ENCODE measurements at regions not wholly inside any gene's neighbourhood (a gene's known extent, or its start where the extent isn't known, plus 50 kb on each side); places are given as distances from the start of the nearest gene placed in this dataset.

DNA sequence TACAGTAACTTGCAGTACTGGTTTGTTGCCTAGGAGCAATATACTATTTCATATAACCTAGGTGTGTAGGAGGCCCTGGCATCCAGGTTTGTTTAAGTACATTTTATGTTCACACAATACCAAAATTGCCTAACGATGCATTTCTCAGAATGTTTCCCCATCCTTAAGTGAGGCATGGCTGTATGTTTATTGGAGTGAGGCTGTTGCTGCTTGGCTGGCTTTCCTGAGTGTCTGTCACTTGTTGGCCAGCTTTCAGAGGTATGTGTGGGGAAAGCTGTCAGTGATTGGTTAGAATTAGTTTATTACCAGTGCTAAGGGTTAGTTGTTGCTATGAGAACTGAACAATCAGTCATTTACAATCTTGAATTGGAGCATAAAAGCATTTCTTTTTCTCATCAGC lies 154.1 kb upstream of the CDH12 start:
- no peaks in the 10 kb centered on the region for H3K36me3 ChIP-seq (ENCODE audit: insufficient read depth, low read length)
- no peaks in the 10 kb centered on the region for H3K9me3 ChIP-seq (ENCODE audit: control insufficient read depth, insufficient read depth, low read length)
- H3K9ac ChIP-seq (ENCODE audit: low read depth, low read length), result no peak overlapping the region
- no peaks in the 10 kb centered on the region for H3K4me1 ChIP-seq (ENCODE audit: insufficient read depth, low read length)

DNA sequence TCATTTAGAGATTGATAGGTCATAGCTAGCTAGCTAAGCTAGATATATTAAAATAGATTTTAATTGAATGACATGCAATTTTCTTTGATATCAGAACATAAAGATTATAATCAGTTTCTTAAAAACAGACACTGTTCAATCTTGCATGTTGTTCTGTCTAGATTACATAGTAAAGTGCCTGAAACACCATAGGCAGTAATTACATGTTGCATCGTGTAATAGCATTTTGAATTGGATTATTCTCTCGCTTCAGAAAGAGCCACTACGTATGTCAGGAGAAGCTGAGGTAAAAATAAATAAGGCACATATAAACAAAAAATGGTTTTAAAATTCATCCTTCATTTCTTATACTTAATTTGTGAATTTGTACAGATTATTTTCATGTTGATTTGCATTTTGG lies 148.0 kb upstream of the CDH12 start:
- no peaks in the 10 kb centered on the region for H3K4me1 ChIP-seq (ENCODE audit: insufficient read depth, low read length)
- no peaks in the 10 kb centered on the region for H3K9me3 ChIP-seq (ENCODE audit: control insufficient read depth, insufficient read depth, low read length)
- no peaks in the 10 kb centered on the region for H3K36me3 ChIP-seq (ENCODE audit: insufficient read depth, low read length)
- no peak overlapping the region for H3K9ac ChIP-seq (ENCODE audit: low read depth, low read length)

DNA sequence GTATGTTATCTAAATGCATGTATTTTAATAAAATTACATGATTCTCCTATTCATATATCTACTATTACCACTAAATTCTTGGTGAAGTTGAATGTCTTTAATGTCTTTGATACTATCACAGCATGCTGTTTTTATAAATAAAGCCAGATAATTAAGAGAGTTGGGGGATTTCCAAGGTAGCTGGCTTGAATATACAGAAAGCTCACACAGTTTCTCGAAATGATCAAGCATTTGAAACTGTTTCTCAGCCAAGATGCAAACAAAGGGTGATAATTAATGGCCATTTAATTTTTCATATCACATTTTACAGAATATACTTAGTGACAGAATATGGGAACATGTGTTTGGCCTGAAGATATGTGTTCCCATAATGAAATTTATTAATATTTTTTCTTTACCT lies 145.6 kb upstream of the CDH12 start:
- Histone ChIP-seq H3K4me1 (ENCODE audit: insufficient read depth, low read length) (no peaks in the 10 kb centered on the region), H3K36me3 (ENCODE audit: insufficient read depth, low read length) (no peaks in the 10 kb centered on the region), H3K9ac (ENCODE audit: low read depth, low read length) (no peak overlapping the region), H3K9me3 (ENCODE audit: control insufficient read depth, insufficient read depth, low read length) (no peaks in the 10 kb centered on the region)

DNA sequence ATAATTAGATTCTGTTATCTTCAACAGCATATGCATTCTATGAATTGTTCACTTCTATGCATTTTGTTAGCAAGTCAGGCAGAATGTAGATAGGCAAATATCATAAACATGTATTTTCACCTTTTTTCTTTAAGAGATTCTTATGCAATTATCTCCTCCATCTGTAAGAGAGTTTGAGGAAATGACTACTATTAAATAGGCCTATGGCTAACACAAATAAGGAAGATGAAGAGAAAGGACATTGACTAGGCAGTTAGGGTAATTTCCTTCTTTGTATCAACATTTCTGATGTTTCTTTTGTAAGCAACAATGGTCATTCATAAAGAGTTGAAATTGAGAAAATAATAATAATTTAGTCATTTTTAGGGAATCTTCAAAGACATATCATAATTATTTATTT lies 145.2 kb upstream of the CDH12 start:
- Histone ChIP-seq H3K9me3 (ENCODE audit: control insufficient read depth, insufficient read depth, low read length) (no peaks in the 10 kb centered on the region), H3K9ac (ENCODE audit: low read depth, low read length) (no peak overlapping the region), H3K4me1 (ENCODE audit: insufficient read depth, low read length) (no peaks in the 10 kb centered on the region), H3K36me3 (ENCODE audit: insufficient read depth, low read length) (no peaks in the 10 kb centered on the region)

DNA sequence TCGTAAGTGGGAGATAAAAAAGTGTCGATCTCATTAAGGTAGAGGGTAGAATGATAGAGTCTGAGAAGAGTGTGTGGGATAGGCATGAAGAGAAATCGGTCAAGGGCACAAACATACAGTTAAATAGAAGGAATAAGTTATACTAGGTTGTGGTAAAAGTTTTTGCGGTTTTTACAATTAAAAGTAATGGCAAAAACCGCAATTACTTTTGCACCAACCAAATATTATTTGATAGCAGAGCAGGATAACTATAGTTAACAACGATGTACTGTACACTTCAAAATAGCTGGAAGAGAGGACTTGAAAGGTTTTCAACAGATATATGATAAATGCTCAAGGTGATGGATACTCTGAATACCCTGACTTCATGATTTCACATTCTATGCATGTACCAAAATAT lies 135.8 kb upstream of the CDH12 start:
- no peak overlapping the region for H3K9ac ChIP-seq (ENCODE audit: low read depth, low read length)
- H3K9me3 ChIP-seq (ENCODE audit: control insufficient read depth, insufficient read depth, low read length), result no peaks in the 10 kb centered on the region
- H3K4me1 ChIP-seq (ENCODE audit: insufficient read depth, low read length), result no peaks in the 10 kb centered on the region
- H3K36me3 ChIP-seq (ENCODE audit: insufficient read depth, low read length), result no peaks in the 10 kb centered on the region

DNA sequence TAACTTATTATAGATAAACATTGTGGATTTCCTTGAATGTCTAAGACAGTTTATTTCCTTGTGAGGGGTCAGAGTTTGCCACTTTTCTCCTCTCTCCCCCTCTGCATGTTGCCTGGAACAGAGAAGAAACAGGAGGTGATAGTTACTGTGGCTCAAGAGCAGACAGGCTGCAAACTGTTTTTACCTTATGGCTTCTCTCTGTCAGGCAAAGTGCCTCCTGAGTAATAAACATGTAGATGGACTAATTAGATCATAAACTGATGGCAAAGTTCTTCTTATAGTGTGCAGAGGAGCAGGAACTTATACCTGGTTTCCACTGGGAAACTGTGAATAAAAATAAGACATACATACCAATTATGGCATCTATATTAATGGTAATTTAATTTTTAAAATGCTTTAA lies 133.1 kb upstream of the CDH12 start:
- Histone ChIP-seq H3K36me3 (ENCODE audit: insufficient read depth, low read length) (no peaks in the 10 kb centered on the region), H3K4me1 (ENCODE audit: insufficient read depth, low read length) (no peaks in the 10 kb centered on the region), H3K9ac (ENCODE audit: low read depth, low read length) (no peak overlapping the region), H3K9me3 (ENCODE audit: control insufficient read depth, insufficient read depth, low read length) (no peaks in the 10 kb centered on the region)

DNA sequence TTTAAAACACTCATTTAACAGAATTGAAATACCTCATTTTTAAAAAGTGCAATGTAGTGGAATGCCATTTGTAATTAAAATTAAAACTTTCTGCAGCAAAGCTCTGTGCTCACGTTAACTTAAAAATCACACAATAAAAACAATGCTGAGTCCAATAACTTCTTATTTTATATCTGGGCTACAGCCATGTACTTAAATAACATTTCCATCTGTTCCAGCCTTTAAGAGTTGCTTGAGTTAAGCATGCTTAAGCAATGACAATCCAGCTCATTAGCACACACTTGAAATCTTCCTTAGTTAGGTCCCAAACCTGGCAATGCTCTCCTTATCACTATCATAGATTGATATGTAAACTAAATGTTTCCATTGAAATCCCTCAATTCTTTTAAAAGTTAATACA lies 132.3 kb upstream of the CDH12 start:
- H3K4me1 ChIP-seq (ENCODE audit: insufficient read depth, low read length), result no peaks in the 10 kb centered on the region

DNA sequence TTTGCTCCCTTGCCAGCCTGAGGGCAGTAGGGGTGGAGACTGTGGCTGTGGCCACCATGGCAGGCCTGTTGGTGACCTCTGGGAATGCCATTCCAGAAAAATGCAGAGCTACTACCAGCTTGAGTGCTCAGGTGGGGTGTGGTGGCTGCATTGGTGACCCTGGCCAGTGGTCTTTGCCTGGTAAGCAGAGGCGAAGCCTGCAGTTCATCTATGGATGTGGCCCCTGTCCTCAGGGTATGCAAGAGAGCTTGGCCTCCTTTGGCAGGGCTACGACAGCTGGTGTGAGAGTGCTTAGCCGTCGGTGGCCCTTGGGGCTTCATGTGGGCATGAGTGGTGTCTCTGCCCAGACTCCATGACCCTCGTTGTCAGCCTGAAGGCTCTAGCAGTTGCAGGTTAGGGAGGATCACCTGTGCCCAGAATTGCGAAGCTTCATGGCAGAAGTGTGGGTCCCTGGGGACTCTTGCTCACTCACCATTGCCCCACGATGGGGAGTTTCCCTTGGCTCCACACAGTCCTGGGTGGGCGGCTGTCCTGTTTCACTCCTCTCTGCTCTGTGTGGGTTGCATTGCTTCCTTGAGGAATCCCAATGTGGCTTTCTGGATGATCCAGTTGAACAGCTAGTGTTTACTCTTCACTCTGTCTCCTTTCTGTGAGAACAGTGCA lies 117.9 kb upstream of the CDH12 start:
- Histone ChIP-seq H3K9ac (ENCODE audit: low read depth, low read length) (no peak overlapping the region), H3K9me3 (ENCODE audit: control insufficient read depth, insufficient read depth, low read length) (peaks cover 4% of the 10 kb centered on the region; the same call in 1 of the 2 replicates), H3K36me3 (ENCODE audit: insufficient read depth, low read length) (no peaks in the 10 kb centered on the region), H3K4me1 (ENCODE audit: insufficient read depth, low read length) (no peaks in the 10 kb centered on the region)

More for the DNA sequence above, 132.3 kb upstream of the CDH12 start:
- Histone ChIP-seq H3K36me3 (ENCODE audit: insufficient read depth, low read length) (no peaks in the 10 kb centered on the region), H3K9ac (ENCODE audit: low read depth, low read length) (no peak overlapping the region), H3K9me3 (ENCODE audit: control insufficient read depth, insufficient read depth, low read length) (no peaks in the 10 kb centered on the region)

DNA sequence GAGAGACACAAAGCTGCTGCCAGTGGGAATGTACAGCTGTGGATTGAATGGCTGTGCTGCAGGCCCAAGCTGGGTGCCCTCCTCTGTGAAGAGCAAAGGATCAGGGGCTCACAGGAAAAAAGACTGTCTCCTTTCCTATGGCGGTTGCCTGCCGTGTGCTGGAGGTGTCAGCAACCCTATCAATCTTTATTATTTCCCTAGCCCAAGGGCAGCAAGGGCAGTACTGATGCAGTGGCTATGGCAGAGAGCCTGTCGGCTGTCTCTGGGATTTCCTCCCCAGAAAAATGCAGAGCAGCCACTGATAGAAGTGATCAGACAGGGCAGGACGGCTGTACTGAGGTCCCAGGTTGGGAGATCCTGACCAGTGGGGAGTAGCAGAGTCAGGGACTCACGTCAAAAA lies 117.3 kb upstream of the CDH12 start:
- Histone ChIP-seq H3K9me3 (ENCODE audit: control insufficient read depth, insufficient read depth, low read length) (peaks cover 4% of the 10 kb centered on the region; the same call in 1 of the 2 replicates), H3K9ac (ENCODE audit: low read depth, low read length) (no peak overlapping the region), H3K4me1 (ENCODE audit: insufficient read depth, low read length) (no peaks in the 10 kb centered on the region), H3K36me3 (ENCODE audit: insufficient read depth, low read length) (no peaks in the 10 kb centered on the region)

DNA sequence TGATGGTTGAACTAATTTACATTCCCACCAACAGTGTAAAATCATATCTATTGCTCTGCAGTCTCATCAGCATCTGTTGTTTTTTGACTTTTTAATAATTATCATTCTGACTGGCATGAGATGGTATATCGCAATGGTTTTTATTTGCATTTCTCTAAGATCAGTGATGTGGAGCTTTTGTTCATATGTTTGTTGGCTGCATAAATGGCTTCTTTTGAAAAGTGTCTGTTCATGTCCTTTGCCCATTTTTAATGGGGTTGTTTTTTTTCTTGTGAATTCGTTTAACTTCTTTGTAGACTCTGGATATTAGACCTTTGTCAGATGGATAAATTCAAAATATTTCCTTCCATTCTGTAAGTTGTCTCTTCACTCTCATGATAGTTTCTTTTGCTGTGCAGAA lies 115.2 kb upstream of the CDH12 start:
- Histone ChIP-seq H3K9ac (ENCODE audit: low read depth, low read length) (no peak overlapping the region), H3K4me1 (ENCODE audit: insufficient read depth, low read length) (no peaks in the 10 kb centered on the region), H3K9me3 (ENCODE audit: control insufficient read depth, insufficient read depth, low read length) (peaks cover 4% of the 10 kb centered on the region; the same call in 1 of the 2 replicates), H3K36me3 (ENCODE audit: insufficient read depth, low read length) (no peaks in the 10 kb centered on the region)

DNA sequence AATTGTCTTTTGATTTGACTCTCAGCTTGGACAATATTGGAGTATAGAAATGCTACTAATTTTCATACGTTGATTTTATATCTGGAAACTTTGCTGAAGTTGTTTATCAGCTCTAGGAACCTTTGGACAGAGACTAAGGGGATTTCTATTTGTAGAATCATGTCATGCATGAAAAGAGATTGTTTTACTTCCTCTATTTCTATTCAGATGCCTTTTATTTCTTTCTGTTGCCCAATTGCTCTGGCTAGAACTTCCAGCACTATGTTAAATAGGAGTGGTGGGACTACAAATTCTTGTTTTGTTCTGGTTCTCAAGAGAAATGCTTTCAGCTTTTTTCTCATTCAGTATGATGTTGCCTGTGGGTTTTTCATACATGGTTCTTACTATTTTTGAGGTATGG lies 112.8 kb upstream of the CDH12 start:
- H3K4me1 ChIP-seq (ENCODE audit: insufficient read depth, low read length), result no peaks in the 10 kb centered on the region
- H3K9me3 ChIP-seq (ENCODE audit: control insufficient read depth, insufficient read depth, low read length), result peaks cover 4% of the 10 kb centered on the region; the same call in 1 of the 2 replicates
- H3K9ac ChIP-seq (ENCODE audit: low read depth, low read length), result no peak overlapping the region
- no peaks in the 10 kb centered on the region for H3K36me3 ChIP-seq (ENCODE audit: insufficient read depth, low read length)

DNA sequence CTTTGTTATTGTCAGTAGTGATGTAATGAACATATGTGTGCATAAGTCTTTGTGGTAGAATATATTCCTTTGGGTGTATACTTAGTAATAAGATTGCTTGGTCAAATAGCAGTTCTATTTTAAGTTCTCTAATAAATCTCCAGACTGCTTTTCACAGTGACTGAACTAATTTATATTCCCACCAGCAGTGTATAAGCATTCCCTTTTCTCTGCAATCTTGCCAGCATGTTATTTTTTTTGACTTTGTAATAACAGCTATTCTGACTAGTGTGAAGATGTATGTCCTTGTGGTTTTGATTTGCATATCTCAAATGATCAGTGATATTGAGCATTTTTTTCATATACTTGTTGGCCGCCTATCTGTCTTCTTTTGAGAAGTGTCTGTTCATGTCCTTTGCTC lies 111.5 kb upstream of the CDH12 start:
- peaks cover 4% of the 10 kb centered on the region; the same call in 1 of the 2 replicates for H3K9me3 ChIP-seq (ENCODE audit: control insufficient read depth, insufficient read depth, low read length)
- H3K36me3 ChIP-seq (ENCODE audit: insufficient read depth, low read length), result no peaks in the 10 kb centered on the region
- no peaks in the 10 kb centered on the region for H3K4me1 ChIP-seq (ENCODE audit: insufficient read depth, low read length)
- H3K9ac ChIP-seq (ENCODE audit: low read depth, low read length), result no peak overlapping the region

DNA sequence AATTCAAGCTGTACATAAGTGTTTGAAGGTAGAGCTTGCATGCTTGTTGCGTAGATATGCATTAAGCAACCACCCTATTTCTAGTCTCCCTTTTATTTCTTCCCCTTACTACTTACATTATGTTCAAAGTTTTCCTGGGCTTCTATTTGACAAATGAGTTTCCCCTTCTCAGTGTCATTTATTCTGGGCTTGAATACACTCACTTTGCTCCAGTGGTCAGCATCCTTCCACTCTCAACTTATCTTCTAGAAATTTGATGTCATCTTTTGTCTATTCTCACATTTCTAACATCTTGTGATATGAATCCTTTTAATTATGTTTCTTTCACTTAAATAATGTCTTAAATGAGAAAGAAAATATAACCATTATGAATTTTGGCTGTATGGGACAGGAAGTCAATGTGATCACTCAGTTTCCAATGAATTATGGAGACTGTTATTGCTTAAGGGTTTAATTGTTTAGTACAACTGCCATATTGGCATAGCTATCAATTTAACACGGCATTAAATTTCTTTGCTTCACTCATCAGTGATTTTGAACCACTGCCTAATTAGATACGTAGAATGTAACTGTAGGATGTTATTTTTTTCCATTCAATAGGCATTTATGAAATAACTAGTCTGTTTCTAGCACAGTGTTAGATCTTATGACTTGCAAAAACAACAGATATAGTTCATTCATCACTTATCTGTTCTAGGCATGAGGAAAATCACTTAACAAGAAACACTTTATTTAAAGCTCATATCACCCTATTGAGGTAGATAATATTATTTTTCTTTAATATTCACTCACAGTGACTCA lies 105.5 kb upstream of the CDH12 start:
- Histone ChIP-seq H3K4me1 (ENCODE audit: insufficient read depth, low read length) (no peaks in the 10 kb centered on the region), H3K9me3 (ENCODE audit: control insufficient read depth, insufficient read depth, low read length) (no peaks in the 10 kb centered on the region), H3K36me3 (ENCODE audit: insufficient read depth, low read length) (no peaks in the 10 kb centered on the region), H3K9ac (ENCODE audit: low read depth, low read length) (no peak overlapping the region)

DNA sequence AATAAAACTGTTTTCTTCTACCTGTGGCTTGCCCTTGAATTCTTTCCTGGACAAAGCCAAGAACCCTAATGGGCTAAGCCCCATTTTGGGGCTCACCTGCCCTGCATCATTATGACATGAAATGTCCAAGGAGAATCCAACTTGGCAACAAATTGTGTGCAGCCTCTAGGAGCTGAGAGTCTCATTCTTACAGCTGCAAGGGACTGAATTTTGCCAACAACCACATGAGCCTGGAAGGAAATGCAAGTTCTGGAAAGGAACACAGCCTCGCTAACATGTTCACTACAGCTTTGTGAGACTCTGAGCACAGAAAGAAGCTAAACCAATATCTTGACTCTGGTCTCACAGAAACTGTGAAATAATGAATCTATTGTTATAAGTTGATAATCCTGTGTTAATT lies 94.8 kb upstream of the CDH12 start:
- H3K9ac ChIP-seq (ENCODE audit: low read depth, low read length), result no peak overlapping the region
- no peaks in the 10 kb centered on the region for H3K4me1 ChIP-seq (ENCODE audit: insufficient read depth, low read length)
- H3K9me3 ChIP-seq (ENCODE audit: control insufficient read depth, insufficient read depth, low read length), result 0 out of 2 replicates have a peak, but pooled peaks cover 2% of the 10 kb centered on the region
- H3K36me3 ChIP-seq (ENCODE audit: insufficient read depth, low read length), result no peaks in the 10 kb centered on the region

DNA sequence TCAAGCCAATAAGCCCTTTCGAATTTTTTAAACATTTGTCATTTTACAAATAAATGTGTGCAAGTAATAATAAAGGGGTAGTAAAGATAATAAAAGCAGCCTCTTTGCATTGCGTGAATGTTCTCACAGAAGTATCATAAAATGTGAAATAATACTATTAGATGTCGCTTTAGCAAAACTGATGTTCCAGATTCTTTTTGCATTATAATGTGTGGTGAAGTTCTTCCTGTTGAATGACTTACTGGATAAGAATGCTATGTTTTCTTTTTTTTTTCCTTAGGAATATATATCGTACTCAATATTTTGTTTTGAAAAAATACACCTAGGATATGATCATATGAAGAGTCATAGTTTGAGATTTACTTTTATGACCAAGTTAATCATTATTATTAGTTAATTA lies 85.2 kb upstream of the CDH12 start:
- Histone ChIP-seq H3K36me3 (ENCODE audit: insufficient read depth, low read length) (no peaks in the 10 kb centered on the region), H3K9me3 (ENCODE audit: control insufficient read depth, insufficient read depth, low read length) (no peaks in the 10 kb centered on the region), H3K9ac (ENCODE audit: low read depth, low read length) (no peak overlapping the region), H3K4me1 (ENCODE audit: insufficient read depth, low read length) (0 out of 2 replicates have a peak, but pooled peaks cover 3% of the 10 kb centered on the region)
